ENCODE measurements at regions not wholly inside any gene's neighbourhood (a gene's known extent, or its start where the extent isn't known, plus 50 kb on each side); places are given as distances from the start of the nearest gene placed in this dataset.

DNA sequence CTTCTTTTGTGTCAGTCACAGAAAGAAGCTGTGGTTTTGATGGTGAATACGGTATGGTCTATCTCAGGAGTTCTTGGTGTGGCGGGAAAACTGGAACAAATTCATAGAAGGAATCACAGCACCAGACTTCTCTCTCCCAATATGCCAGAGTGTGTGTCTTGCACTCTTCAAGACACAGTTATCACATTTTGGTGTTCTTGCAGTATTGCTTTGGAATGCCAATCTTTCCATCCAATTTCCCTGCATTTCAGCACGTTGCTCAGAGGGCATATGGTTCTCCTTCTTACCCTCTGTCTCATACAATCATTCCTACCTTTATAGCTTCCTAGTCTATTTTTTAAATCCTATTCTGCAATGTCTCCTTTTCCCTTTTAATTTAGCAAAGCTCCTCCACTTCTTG lies 216.3 kb downstream of the TMEM182 start:
- no peaks in the 10 kb centered on the region for H3K4me1 Mint-ChIP-seq
- DNase-seq (no peak), ATAC-seq (replicated peaks) (no peak)
- no peaks in the 10 kb centered on the region for H3K36me3 Mint-ChIP-seq
- H3K27ac Mint-ChIP-seq, result no peak overlapping the region
- no peaks in the 10 kb centered on the region for H3K27me3 Mint-ChIP-seq
- no peaks in the 10 kb centered on the region for H3K9me3 Mint-ChIP-seq
- H3K4me3 Mint-ChIP-seq, result no peak overlapping the region

DNA sequence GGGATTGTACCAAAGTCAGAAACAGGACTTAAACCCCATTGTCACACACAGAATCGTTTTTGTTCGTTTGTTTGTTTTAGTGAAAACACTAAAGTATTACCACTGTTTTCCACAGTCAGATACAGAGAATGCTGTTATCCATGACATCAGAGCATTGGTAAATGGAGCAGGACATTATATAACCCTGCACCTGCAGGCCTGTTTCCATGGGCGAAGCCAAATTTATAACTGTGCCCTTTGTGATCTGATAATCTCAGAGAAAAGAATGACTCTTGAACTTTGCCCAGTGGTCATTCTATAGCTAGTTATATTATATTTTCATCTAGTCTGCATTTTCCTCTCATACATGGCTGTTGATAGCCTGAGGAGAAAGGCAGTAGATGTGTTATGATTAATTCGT lies 217.6 kb downstream of the TMEM182 start:
- H3K9me3 Mint-ChIP-seq, result no peaks in the 10 kb centered on the region
- H3K4me1 Mint-ChIP-seq, result no peaks in the 10 kb centered on the region
- H3K36me3 Mint-ChIP-seq, result no peaks in the 10 kb centered on the region
- H3K27me3 Mint-ChIP-seq, result no peaks in the 10 kb centered on the region
- ATAC-seq (replicated peaks), result no peak
- H3K27ac Mint-ChIP-seq, result no peak overlapping the region
- no peak overlapping the region for H3K4me3 Mint-ChIP-seq
- no peak for DNase-seq

DNA sequence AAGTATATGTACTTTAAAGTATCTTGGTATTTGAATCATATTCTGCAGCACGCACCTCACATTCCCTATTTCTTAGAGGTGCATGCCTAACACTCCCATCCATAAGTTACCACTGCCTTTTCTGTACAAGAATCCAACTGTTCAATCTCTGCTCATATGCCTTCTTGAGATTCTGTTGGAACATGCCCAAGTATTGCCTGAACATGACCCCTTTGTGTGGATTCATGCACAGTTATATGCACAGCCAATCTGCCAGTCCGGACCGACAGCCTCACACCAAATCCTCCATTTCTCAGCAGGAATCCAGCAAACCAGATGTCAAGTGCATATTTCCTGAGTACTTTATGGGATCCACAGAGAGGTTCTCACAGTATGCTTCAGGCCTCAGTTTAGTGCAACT lies 222.0 kb downstream of the TMEM182 start:
- H3K4me3 Mint-ChIP-seq, result no peak overlapping the region
- H3K4me1 Mint-ChIP-seq, result no peaks in the 10 kb centered on the region
- H3K9me3 Mint-ChIP-seq, result no peaks in the 10 kb centered on the region
- no peak for ATAC-seq (replicated peaks)
- DNase-seq, result no peak
- H3K27me3 Mint-ChIP-seq, result no peaks in the 10 kb centered on the region
- no peaks in the 10 kb centered on the region for H3K36me3 Mint-ChIP-seq
- no peak overlapping the region for H3K27ac Mint-ChIP-seq

DNA sequence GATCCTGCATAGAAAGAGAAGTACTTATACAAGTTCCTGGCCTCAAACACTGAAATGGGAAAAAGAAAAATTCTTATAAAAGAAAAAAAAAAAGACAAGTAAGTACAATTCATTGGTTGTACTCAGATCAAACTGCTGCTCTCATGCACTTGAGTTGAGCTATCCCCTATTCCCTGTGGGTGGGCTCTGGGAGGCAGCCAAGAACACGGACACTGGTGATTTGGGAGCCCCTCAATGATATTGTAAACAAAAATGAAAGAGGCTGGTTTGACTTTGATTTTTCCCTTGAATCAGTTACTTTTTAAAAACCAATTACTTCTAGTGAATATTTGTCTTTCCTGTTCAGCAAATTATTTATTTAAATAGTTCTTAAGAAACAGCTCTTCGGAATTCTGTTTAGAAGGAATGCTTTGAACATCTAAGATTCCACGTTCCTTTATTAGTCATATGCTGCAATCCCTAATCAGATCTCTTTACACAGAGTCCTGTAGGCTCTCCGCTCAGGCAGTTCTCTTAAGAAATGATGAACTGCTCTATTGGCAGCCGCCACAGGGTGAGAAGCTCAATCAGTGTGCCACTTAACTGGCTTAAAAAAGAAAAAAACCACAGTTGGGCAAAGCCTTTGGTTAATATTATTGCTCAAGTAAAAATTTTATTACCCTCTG lies 225.1 kb downstream of the TMEM182 start:
- Mint-ChIP-seq H3K4me1 (no peaks in the 10 kb centered on the region), H3K36me3 (no peaks in the 10 kb centered on the region), H3K27ac (no peak overlapping the region), H3K27me3 (no peaks in the 10 kb centered on the region), H3K4me3 (no peak overlapping the region), H3K9me3 (no peaks in the 10 kb centered on the region)
- DNase-seq (no peak), ATAC-seq (replicated peaks) (no peak)

DNA sequence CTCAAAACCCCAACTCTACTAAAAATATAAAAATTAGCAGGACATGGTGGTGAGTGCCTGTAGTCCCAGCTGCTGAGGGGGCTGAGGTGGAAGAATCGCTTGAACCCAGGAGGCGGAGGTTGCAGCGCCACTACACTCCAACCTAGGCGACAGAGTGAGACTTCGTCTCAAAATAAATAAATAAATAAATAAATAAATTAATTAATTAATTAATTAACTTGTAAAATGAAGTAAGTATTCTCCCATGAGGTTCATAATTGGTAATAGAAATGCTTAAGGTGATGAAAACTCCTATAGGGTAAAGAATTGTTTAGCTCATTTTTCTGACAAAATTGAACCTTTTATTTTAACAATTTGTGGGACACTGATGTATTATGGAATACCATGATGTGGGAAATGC lies 230.8 kb downstream of the TMEM182 start:
- Mint-ChIP-seq H3K36me3 (no peaks in the 10 kb centered on the region), H3K4me1 (no peaks in the 10 kb centered on the region), H3K9me3 (no peaks in the 10 kb centered on the region), H3K27ac (no peak overlapping the region), H3K27me3 (no peaks in the 10 kb centered on the region), H3K4me3 (no peak overlapping the region)
- ATAC-seq (replicated peaks) (no peak), DNase-seq (no peak)

DNA sequence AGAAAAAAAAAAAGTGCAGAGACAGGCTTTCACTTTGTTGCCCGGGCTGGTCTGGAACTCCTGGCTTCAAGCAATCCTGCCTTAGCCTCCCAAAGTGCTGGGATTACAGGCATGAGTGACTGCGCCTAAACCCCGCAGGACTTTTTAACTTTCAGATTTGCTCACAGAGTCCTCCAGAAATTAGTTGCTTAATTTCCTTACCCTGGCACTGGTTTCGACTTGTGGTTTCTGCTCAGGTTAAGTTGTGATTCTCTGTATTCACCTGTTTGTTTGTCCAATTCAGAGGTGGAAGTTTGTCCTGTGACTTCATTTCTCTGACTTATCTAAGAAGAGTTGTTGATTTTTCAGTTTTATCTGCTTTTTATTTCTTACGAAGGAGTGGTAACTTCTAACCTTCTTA lies 238.1 kb downstream of the TMEM182 start:
- no peak for ATAC-seq (replicated peaks)

DNA sequence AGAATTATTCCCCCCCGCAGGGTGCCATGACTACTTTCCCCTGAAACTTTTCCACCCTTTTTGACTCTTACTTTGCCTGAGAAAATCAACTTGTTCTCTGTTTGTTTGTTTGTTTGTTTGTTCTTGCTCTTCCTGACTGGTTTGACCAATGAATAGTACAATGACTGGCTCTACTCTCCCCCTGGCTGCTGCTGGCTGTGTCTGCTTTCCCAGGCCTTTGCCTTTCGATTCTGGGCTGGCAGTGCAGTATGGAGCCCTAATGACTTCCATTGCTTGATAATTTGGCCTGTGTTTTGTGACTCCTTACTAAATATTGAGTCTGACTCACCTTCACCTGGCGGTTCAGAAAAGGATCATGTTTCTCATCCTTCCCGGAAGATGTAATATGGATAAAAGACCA lies 241.1 kb downstream of the TMEM182 start:
- no peaks in the 10 kb centered on the region for H3K4me1 Mint-ChIP-seq
- ATAC-seq (replicated peaks) (no peak), DNase-seq (no peak)
- peaks cover 4 to 8% of the 10 kb centered on the region in 2 donors for H3K9me3 Mint-ChIP-seq
- H3K4me3 Mint-ChIP-seq, result no peak overlapping the region
- no peak overlapping the region for H3K27ac Mint-ChIP-seq
- H3K27me3 Mint-ChIP-seq, result no peaks in the 10 kb centered on the region
- H3K36me3 Mint-ChIP-seq, result no peaks in the 10 kb centered on the region

More for the DNA sequence above, 238.1 kb downstream of the TMEM182 start:
- H3K27me3 Mint-ChIP-seq, result no peaks in the 10 kb centered on the region
- no peaks in the 10 kb centered on the region for H3K36me3 Mint-ChIP-seq
- no peak overlapping the region for H3K27ac Mint-ChIP-seq
- no peak for DNase-seq
- H3K9me3 Mint-ChIP-seq, result peaks cover 4 to 8% of the 10 kb centered on the region in 2 donors
- no peaks in the 10 kb centered on the region for H3K4me1 Mint-ChIP-seq
- H3K4me3 Mint-ChIP-seq, result no peak overlapping the region

DNA sequence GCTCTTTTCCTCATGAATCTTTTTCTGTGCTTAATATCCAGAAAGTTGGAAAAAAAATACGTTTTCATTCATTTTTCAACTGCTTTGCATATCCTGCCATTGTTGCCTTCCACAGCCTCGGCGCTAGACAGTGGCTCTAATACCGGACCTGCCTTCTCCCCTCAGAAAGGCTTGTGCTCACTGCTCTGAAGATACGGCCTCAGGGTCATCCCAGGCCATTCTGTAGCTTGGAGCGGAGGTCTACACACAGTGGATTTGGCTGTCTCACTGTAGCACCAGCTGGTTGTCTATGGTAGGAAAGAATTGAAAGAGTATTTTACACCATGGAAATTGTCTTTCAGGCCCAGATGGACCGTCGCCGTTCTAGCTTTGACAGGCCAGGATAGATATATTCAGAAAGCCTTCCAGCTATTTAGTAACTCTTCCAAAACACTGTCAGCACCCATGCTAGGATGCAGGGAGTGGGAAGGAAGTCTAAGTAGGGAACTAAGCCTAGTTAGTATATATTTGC lies 242.0 kb downstream of the TMEM182 start:
- DNase-seq (no peak), ATAC-seq (replicated peaks) (no peak)
- no peak overlapping the region for H3K4me3 Mint-ChIP-seq
- no peaks in the 10 kb centered on the region for H3K27me3 Mint-ChIP-seq
- H3K9me3 Mint-ChIP-seq, result peaks cover 4 to 8% of the 10 kb centered on the region in 2 donors
- H3K27ac Mint-ChIP-seq, result no peak overlapping the region
- no peaks in the 10 kb centered on the region for H3K36me3 Mint-ChIP-seq
- H3K4me1 Mint-ChIP-seq, result no peaks in the 10 kb centered on the region

DNA sequence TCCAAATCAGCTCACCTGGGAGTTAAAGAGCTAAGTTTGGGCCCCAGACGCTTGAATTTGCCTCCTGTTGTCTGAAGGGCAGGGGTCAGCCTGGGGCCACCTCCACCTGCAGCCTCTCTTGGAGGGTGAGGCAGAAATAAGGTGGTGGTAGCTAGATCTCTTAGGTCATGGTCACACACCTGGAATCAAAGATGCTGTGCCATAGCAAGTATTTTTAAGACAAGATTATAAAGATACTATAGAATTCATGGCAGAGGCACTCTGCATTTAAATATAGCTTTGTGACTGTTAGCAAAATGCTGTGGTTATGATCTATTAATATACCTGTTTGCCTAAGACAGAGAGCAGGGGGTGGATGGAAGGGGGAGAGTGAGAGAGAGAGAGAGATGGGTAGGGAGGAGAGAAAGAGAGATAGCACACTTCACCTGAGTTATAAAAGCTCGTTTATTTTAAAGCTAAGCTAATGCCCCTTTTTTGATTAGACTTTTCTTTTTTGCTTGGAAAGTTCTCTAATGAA lies 242.7 kb downstream of the TMEM182 start:
- Mint-ChIP-seq H3K27ac (no peak overlapping the region), H3K36me3 (no peaks in the 10 kb centered on the region), H3K9me3 (peaks cover 4 to 8% of the 10 kb centered on the region in 2 donors), H3K4me1 (no peaks in the 10 kb centered on the region), H3K4me3 (no peak overlapping the region), H3K27me3 (no peaks in the 10 kb centered on the region)
- ATAC-seq (replicated peaks) (no peak), DNase-seq (no peak)

DNA sequence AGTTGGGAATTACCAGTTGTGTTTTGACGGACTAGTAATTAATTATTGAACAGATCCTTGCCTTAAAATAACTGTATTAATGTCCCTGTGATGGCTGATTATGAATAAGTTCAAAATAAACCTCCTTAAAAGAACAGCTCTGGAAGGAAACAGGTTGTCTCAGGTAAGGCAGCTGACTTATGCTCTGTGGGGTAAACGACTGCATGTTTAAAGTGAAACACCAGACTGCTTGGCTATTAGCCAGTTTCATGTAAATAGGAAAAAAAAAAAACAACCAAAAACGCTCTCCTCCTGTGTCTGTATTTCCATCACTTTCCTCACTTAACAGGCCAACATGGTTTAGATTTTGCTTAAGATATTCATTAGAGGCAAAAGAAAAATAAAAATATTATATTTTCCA lies 243.6 kb downstream of the TMEM182 start:
- no peaks in the 10 kb centered on the region for H3K36me3 Mint-ChIP-seq

DNA sequence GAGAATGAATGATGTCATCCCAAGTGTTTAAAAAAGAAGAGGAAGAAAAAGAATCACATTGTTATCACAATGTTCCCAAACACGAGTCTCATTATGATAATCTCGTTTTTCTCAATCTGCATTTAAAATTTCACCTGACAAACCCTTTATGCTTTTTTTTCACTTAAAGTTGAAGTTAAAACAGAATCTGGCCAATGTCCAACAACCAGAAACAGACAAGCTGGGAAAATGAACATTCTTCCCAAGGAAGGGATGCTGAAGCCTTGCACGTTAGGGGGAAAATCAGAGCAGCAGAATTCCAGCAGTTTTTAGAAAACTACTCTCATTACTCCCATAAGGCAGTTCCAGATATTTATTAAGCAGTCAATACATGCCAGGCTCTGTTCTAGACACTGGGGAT lies 245.3 kb downstream of the TMEM182 start:
- H3K36me3 Mint-ChIP-seq, result no peaks in the 10 kb centered on the region
- H3K4me3 Mint-ChIP-seq, result no peak overlapping the region
- no peaks in the 10 kb centered on the region for H3K27me3 Mint-ChIP-seq
- H3K27ac Mint-ChIP-seq, result no peak overlapping the region
- DNase-seq (no peak), ATAC-seq (replicated peaks) (no peak)
- no peaks in the 10 kb centered on the region for H3K4me1 Mint-ChIP-seq
- peaks cover 0 to 2% of the 10 kb centered on the region in 2 donors for H3K9me3 Mint-ChIP-seq

More for the DNA sequence above, 243.6 kb downstream of the TMEM182 start:
- Mint-ChIP-seq H3K4me3 (no peak overlapping the region), H3K27me3 (no peaks in the 10 kb centered on the region), H3K4me1 (no peaks in the 10 kb centered on the region), H3K9me3 (peaks cover 4 to 8% of the 10 kb centered on the region in 2 donors), H3K27ac (no peak overlapping the region)
- ATAC-seq (replicated peaks) (no peak), DNase-seq (no peak)

DNA sequence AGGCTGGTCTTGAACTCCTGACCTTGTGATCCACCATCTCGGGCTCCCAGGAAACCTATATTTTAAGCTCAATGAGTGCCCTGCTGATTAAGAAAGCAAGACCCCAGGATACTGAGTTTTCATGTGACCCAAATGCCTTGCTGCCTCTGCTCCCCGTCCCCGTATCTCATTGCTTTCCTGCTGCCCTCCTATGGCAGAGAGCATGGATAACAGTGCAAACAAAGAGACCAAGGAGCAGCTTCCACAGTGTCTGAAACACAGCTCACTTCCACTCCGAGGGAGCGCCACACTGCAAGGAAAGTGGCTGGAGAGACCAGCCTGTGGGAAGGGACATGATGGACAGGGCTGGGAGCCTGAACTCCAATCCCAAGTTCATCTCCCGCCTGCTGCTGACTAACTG lies 246.8 kb downstream of the TMEM182 start:
- Mint-ChIP-seq H3K27me3 (no peaks in the 10 kb centered on the region), H3K36me3 (no peaks in the 10 kb centered on the region), H3K4me1 (no peaks in the 10 kb centered on the region), H3K27ac (no peak overlapping the region), H3K4me3 (no peak overlapping the region), H3K9me3 (no peaks in the 10 kb centered on the region)
- DNase-seq (no peak), ATAC-seq (replicated peaks) (no peak)

DNA sequence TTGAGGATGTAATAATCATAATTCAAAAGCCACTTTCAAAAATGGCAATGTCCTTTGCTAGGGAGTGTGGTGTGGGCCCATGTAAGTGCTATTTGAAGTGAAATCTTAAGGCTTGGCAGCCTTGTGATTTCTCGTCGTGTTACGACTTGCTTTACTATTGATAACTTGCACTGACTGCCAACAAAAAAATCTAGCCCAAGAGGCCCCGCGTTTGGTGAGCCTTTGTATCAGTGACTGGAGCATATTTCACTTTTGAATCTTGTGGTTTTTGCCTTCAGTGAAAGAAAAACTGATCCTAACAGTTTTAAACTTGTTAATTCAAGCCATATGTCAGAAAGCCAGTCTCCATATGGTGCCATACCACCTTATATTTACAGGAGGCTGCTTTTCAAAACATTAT lies 248.0 kb downstream of the TMEM182 start:
- Mint-ChIP-seq H3K9me3 (no peaks in the 10 kb centered on the region), H3K36me3 (no peaks in the 10 kb centered on the region), H3K4me3 (no peak overlapping the region), H3K4me1 (no peaks in the 10 kb centered on the region), H3K27ac (no peak overlapping the region), H3K27me3 (no peaks in the 10 kb centered on the region)
- DNase-seq (no peak), ATAC-seq (replicated peaks) (no peak)

DNA sequence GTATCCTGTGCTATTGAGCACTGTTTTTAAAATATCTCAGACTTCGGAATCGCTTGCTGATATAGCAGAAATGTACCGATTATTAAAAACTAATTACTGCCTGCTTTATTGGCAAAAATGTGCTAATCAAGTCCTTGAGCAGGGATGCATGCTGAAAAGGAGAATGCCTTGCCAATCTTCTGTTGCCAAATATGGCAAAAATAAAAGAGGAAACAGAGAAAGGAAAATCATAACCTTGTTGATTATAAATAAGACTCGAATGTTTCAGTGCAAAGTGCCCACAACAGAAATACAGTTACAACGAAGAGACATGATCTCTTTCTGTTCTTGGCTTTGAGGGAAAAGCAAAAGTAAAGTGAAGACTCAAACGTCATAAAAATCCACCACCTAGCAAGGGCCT lies 248.5 kb downstream of the TMEM182 start:
- no peak for DNase-seq
- Mint-ChIP-seq H3K27ac (no peak overlapping the region), H3K36me3 (no peaks in the 10 kb centered on the region), H3K4me1 (no peaks in the 10 kb centered on the region), H3K4me3 (no peak overlapping the region), H3K9me3 (no peaks in the 10 kb centered on the region), H3K27me3 (no peaks in the 10 kb centered on the region)
- ATAC-seq (replicated peaks), result no peak

DNA sequence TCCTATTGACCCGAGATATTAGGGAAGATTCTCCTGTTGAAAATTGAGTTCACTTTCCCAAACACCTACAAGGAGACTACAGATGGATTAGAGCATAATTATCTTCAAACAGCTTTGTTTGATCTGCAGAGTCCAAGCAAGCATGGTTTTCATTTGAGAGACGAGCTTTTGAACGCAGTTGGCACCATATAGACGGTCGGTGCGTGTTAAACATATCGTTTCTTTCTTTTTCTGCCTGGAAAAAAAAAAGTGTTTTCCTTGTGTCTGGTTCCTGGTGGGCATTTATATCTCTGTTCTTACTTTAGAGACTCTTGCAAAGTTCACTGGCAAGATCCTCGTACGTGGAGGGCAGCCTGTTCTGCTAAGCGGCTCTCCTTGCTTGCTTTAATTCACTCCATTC lies 248.9 kb downstream of the TMEM182 start:
- H3K9me3 Mint-ChIP-seq, result no peaks in the 10 kb centered on the region
- no peak for ATAC-seq (replicated peaks)
- no peak overlapping the region for H3K27ac Mint-ChIP-seq
- DNase-seq, result no peak
- no peak overlapping the region for H3K4me3 Mint-ChIP-seq
- no peaks in the 10 kb centered on the region for H3K36me3 Mint-ChIP-seq
- H3K27me3 Mint-ChIP-seq, result no peaks in the 10 kb centered on the region
- no peaks in the 10 kb centered on the region for H3K4me1 Mint-ChIP-seq

Measured in stimulated activated naive B cell treated with anti-CD40 and anti-IgM and Interleukin-4, amounts not matched to agents 10 μg/mL and 1 μg/mL and 100 μg/mL, for 72 hours (primary cell).